ENCODE measurements at regions not wholly inside any gene's neighbourhood (a gene's known extent, or its start where the extent isn't known, plus 50 kb on each side); places are given as distances from the start of the nearest gene placed in this dataset.
"Not testable (repeated sequence)": the region's sequence is repeated elsewhere in the genome, so short reads cannot be mapped to it uniquely, and the experiment has no call there.

- Histone ChIP-seq H3K27ac (no peak overlapping the region), H3K79me2 (ENCODE audit: low read depth) (no peaks in the 10 kb centered on the region), H4K20me1 (ENCODE audit: low read depth) (no peaks in the 10 kb centered on the region), H3F3A (ENCODE audit: low read depth) (no peaks in the 10 kb centered on the region), H3K27me3 (no peaks in the 10 kb centered on the region), H3K36me3 (no peaks in the 10 kb centered on the region), H3K4me1 (no peaks in the 10 kb centered on the region), H3K4me2 (no peak overlapping the region), H3K9ac (no peak overlapping the region), H2AFZ (replicated peaks) (no peak overlapping the region), H3K9me3 (ENCODE audit: low read depth) (no peaks in the 10 kb centered on the region), H3K4me3 (no peak overlapping the region)
- DNase-seq (ENCODE audit: low spot score), result no peak
- TF ChIP-seq EZH2phosphoT487 (IDR thresholded peaks at IDR 0.05) (no peak), CTCF (IDR thresholded peaks at IDR 0.05) (no peak), EZH2 (IDR thresholded peaks at IDR 0.05) (no peak)
- H3K9me3 Mint-ChIP-seq, result peaks cover 7% of the 10 kb centered on the region
- no peaks in the 10 kb centered on the region for H3K27me3 Mint-ChIP-seq (ENCODE audit: insufficient read depth, low read depth)
- H3K4me1 Mint-ChIP-seq, result no peaks in the 10 kb centered on the region
- no peaks in the 10 kb centered on the region for H3K36me3 Mint-ChIP-seq
- no peak overlapping the region for H3K4me3 Mint-ChIP-seq
- no peak overlapping the region for H3K27ac Mint-ChIP-seq
Measured at GRCh38 chr9:104313396-104314110, 190.5 kb upstream of the OR13F1 start.

- H3K27me3 Mint-ChIP-seq (ENCODE audit: insufficient read depth, low read depth); H3K4me1 Mint-ChIP-seq; H2AFZ ChIP-seq (replicated peaks); H3K4me3 Mint-ChIP-seq; H3K27ac ChIP-seq; H3K36me3 Mint-ChIP-seq; H3K27me3 ChIP-seq; H3K27ac Mint-ChIP-seq; H3K9me3 ChIP-seq (ENCODE audit: low read depth); H3K4me1 ChIP-seq; H3K4me3 ChIP-seq; H3K9ac ChIP-seq; H3K36me3 ChIP-seq; H4K20me1 ChIP-seq (ENCODE audit: low read depth); H3F3A ChIP-seq (ENCODE audit: low read depth); H3K79me2 ChIP-seq (ENCODE audit: low read depth); DNase-seq (ENCODE audit: low spot score); H3K9me3 Mint-ChIP-seq; H3K4me2 ChIP-seq: not testable (repeated sequence)
Measured at GRCh38 chr9:104316201-104317009, 187.7 kb upstream of the OR13F1 start.

- H3K79me2 ChIP-seq (ENCODE audit: low read depth), result no peaks in the 10 kb centered on the region
- H3K9me3 Mint-ChIP-seq, result peaks cover 7% of the 10 kb centered on the region
- no peaks in the 10 kb centered on the region for H4K20me1 ChIP-seq (ENCODE audit: low read depth)
- no peaks in the 10 kb centered on the region for H3K4me1 Mint-ChIP-seq
- H3F3A ChIP-seq (ENCODE audit: low read depth), result no peaks in the 10 kb centered on the region
- H3K4me2 ChIP-seq, result no peak overlapping the region
- H3K9ac ChIP-seq, result no peak overlapping the region
- H2AFZ ChIP-seq (replicated peaks), result no peak overlapping the region
- H3K36me3 Mint-ChIP-seq, result no peaks in the 10 kb centered on the region
- DNase-seq (ENCODE audit: low spot score), result no peak
- TF ChIP-seq CTCF (IDR thresholded peaks at IDR 0.05) (no peak), EZH2phosphoT487 (IDR thresholded peaks at IDR 0.05) (no peak), EZH2 (IDR thresholded peaks at IDR 0.05) (no peak)
- H3K27ac Mint-ChIP-seq, result no peak overlapping the region
- H3K27me3 ChIP-seq, result no peaks in the 10 kb centered on the region
- no peak overlapping the region for H3K4me3 Mint-ChIP-seq
- H3K27ac ChIP-seq, result no peak overlapping the region
- no peaks in the 10 kb centered on the region for H3K27me3 Mint-ChIP-seq (ENCODE audit: insufficient read depth, low read depth)
- no peaks in the 10 kb centered on the region for H3K9me3 ChIP-seq (ENCODE audit: low read depth)
- no peaks in the 10 kb centered on the region for H3K36me3 ChIP-seq
- H3K4me1 ChIP-seq, result no peaks in the 10 kb centered on the region
- no peak overlapping the region for H3K4me3 ChIP-seq
Measured at GRCh38 chr9:104319198-104319597, 184.9 kb upstream of the OR13F1 start.

GRCh38 chr9:104319685-104320084 lies 184.4 kb upstream of the OR13F1 start:
- no peak overlapping the region for H3K4me3 Mint-ChIP-seq
- no peaks in the 10 kb centered on the region for H4K20me1 ChIP-seq (ENCODE audit: low read depth)
- no peak overlapping the region for H3K27ac ChIP-seq
- no peaks in the 10 kb centered on the region for H3K27me3 Mint-ChIP-seq (ENCODE audit: insufficient read depth, low read depth)
- TF ChIP-seq EZH2 (IDR thresholded peaks at IDR 0.05), result no peak
- TF ChIP-seq EZH2phosphoT487 (IDR thresholded peaks at IDR 0.05), result no peak
- no peak for TF ChIP-seq CTCF (IDR thresholded peaks at IDR 0.05)
- H2AFZ ChIP-seq (replicated peaks), result no peak overlapping the region
- peaks cover 7% of the 10 kb centered on the region for H3K9me3 Mint-ChIP-seq
- DNase-seq (ENCODE audit: low spot score), result no peak
- H3K27ac Mint-ChIP-seq, result no peak overlapping the region
- no peaks in the 10 kb centered on the region for H3K4me1 Mint-ChIP-seq
- H3K36me3 Mint-ChIP-seq, result no peaks in the 10 kb centered on the region
- H3K4me2 ChIP-seq, result no peak overlapping the region
- H3K9ac ChIP-seq, result no peak overlapping the region
- no peaks in the 10 kb centered on the region for H3K4me1 ChIP-seq
- no peaks in the 10 kb centered on the region for H3K79me2 ChIP-seq (ENCODE audit: low read depth)
- no peaks in the 10 kb centered on the region for H3K27me3 ChIP-seq
- no peaks in the 10 kb centered on the region for H3F3A ChIP-seq (ENCODE audit: low read depth)
- H3K9me3 ChIP-seq (ENCODE audit: low read depth), result no peaks in the 10 kb centered on the region
- no peaks in the 10 kb centered on the region for H3K36me3 ChIP-seq
- no peak overlapping the region for H3K4me3 ChIP-seq
